ENCODE measurements at regions not wholly inside any gene's neighbourhood (a gene's known extent, or its start where the extent isn't known, plus 50 kb on each side); places are given as distances from the start of the nearest gene placed in this dataset.

DNA sequence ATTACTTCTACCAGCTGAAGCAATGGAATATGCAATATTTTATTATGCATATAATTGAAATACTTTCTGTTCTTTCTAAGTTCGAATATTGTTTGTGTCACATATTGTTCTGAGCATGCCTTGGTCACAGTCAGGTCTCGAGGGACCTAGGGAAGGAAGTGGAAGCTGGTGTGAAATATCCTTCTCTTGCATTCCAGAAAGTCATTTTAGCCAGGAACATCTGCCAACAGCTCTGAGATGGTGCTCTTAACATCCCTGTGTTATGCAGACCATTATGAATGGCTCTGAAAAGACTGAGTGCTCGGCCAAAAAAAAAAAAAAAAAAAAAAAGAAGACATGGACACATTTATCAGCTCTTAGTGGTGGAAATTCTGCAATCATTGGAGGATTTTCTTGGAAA lies 132.7 kb upstream of the JAG1 start:
- DNase-seq (ENCODE audit: low spot score): no peak

DNA sequence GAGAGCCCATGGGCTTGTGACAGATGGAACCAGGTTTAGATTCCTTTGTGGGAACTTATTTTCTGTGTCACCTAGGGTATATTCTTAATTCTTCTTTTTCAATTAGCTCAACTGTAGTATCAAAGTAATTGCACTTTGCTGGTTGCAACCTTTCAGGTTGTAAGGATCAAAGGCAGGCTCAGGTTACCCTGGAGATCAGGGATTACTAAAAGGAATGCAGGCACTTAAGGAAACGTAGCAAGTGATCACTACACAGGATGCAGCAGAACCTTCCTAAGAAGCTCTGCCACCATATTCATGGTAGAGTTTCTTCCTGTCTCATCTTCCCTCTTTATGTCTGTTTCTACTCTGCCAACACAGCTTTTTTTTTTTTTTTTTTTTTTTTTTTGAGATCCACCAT lies 133.2 kb upstream of the JAG1 start:
- no peak for DNase-seq (ENCODE audit: low spot score)

DNA sequence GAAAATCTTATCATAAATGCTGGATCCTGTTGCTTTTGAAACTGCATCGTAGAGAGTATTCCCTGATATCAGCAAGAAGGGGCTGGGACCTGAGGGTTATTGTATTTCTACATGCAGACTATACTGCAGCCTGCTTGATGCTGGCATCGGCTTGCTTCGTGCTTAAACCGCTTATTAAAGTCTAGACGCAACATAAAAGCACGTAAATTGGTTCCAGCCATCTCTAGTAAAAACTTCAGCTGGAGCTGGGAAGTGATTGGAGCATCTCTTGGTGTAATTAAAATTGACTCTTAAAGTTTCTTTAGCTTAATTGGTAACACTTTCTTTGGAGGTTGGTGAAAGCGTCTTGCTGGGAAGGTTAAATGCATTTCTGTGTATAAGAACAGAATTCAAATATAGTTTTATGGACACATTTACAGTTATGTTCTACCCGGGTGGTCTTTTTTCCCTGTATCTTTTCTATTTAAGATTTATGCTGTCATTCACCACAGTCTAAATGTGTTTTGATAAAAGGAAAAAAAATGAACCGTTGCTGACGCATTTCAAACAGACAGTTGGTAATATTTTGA lies 139.0 kb upstream of the JAG1 start:
- no peak for DNase-seq (ENCODE audit: low spot score)

DNA sequence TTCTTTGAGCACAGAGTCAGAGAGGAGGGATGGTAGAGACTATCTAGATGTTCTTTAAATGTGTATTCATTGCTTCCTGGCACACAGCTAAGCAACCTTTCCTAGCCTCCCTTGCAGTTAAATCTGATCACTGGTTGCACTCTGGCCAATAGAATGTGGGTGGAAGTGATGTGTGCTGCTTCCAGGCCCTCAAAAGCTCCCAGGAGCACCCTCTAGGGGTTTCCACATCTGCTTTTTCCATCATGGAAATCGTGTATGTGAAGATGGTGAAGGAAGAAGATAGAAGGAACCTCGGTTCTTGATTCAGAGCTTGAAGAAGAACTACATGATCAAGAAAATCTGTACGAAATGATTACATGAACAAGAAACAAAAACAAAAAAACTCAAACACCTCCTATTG lies 149.8 kb upstream of the JAG1 start:
- DNase-seq (ENCODE audit: low spot score): no peak

DNA sequence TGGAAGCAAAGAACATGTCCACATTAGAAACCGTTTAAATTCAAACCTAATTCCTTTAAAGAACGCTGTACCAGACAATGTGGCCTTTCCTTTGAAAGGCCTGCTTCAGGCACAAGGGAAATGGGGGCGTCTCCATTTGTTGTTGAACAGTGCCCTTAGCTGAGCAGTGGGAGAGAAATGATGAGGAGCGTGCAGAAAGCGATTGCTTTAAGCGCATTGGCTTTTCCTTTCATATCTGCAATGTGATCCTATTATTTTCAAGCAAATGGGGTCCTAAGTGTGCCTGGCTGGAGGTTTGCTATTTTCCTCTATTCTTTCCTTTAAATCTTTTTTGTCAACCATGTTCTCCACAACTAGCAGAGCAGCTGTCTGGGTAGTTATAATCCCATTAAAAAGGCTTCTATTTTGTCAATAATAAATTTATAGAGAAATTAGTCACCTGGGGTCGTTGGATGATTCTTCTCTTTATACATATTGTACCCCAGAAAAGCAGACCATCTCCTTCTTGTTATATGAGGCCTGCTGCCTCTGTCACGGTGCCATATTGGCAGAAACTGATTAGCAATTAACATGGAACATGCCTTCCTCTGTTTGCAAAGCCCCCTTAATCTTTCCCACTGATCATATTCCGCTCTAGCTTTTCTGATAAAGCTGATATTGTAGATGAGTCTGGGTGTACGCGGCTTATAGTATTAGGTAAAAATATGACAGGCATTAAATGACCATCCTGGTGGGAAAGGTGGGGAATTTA lies 151.1 kb upstream of the JAG1 start:
- DNase-seq (ENCODE audit: low spot score): no peak

DNA sequence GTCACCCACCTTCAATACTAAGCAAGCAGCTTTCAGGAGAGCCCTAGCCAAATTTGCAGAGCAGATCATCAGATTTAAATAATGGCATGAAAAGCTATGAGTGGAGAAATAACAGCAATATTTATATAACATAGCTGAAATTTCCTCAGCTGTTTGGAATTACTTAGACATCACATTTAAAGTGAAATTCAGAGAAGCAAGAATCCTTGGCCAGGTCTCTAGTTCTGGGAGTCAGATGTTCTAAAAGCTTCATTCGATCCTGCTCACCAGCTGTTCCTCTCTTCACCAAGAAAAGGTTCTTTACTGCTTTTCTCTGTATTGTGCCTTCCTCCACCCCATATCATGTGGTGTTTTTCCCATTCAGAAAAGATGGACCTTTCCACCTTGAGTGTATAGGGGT lies 152.3 kb upstream of the JAG1 start:
- no peak for DNase-seq (ENCODE audit: low spot score)

DNA sequence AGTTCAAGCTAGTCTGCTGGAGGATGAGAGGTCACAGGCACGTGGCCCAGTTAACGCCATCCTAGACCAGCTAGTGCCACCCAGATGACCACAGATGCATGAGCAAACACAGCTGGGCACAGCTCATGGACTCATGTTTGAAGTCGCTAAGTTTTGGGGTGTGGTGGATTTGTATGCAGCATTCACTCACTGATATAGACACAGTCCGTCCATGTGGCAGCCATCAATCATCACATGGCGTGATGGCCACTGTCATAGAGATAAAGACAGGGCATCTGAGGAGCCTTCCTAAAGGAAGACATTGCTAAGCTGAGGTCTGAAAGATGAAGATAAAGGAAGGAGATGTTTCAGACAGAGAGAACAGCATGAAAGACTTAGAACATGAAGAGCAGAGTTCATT lies 154.4 kb upstream of the JAG1 start:
- DNase-seq (ENCODE audit: low spot score): no peak

DNA sequence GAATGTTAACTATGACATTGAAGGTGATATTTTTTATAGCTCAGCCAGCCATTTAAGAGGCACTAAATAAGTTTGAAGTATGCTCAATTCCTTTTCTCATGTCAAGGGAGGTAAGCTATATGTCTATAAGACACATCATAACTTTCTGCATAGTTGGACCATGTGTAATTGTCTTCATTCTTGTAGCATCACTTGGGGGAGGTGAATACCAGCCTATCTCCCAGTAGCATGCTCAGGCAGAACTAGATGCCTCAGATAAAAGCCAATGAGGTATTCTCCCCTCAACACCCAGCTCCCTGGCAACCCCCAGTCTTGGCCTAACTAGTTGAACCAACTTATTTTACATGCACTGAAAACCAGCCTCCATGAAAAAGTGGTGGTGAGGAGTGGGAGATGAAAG lies 158.3 kb upstream of the JAG1 start:
- no peak for DNase-seq (ENCODE audit: low spot score)

DNA sequence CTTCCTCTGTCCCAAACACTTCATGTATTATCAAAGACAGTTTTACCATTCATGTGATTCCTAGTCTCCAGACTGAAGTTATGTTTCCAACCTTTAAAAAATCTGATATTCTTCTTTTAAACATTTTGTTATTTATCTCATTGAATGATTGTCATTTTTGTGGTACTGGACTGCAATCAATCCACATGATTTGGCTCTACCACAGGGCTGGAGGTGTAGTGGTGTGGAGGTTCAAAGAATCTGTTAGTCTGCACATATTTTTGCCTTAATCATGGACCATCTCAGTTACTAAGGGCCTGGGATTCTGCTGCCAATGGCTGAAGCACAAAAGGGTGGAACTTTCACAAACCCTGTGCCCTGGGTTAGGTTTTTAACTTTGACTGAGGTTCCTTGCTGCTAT lies 164.1 kb upstream of the JAG1 start:
- no peak for DNase-seq (ENCODE audit: low spot score)

DNA sequence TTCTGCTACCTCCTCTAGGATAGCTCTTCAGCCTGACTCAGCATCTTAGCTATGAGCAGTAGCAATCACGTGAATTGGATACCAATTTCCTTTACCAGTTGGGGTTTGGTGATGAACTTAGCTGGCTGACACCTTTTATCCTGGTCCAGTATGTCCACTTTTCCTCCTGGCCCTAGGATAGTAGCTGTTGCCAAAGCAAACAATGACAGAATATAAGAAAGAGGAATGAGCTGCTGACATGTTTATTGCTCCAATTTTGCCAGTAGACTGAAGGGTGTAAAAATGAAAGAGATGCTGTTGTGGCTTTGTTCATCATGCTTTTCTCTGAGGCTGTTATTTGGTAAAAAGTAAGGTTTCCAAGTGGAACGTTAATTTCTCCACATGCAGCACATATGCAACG lies 168.3 kb upstream of the JAG1 start:
- DNase-seq (ENCODE audit: low spot score): no peak

DNA sequence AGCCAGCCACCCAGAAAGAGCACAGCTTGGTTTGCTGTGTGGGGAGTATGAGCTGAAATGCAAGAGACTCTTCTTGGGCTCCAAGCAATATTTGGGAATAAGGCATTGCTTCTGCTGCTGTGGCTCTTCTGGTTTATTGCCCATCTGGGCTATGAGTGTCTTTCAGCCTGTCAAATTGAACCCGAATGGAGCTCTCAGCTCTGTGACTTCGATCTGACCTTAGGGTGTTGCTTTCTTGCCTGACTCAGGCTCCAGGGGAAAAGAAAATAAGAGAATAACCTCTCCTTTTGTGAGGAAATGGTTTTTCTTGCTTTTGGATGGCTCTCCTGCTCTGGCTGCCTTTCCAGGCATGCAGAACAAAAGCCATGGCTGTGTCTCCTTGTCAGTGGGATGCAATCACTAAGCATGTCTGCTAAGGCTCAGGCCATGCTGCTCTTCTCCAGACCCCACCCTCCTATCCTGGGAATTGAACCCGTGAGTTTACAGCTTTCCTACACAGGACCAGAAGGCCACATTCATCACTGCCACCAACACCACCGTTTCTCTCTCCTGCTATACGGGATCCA lies 169.4 kb upstream of the JAG1 start:
- DNase-seq (ENCODE audit: low spot score): no peak

DNA sequence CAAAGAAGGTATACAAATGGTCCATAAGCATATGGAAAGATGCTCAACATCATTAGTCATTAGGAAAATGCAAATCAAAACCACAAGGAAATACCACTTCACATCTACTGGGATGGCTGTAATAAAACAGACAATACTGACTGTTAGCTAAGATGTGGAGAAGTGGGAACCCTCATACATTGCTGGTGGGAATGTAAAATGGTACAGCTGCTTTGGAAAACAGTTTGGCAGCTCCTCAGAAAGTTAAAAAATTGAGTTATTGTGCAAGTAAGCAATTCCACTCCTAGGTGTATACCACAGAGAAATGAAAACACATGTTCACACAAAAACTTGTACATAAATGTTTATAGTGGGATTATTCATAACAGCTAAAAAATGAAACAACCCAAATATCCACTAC lies 173.0 kb upstream of the JAG1 start:
- DNase-seq (ENCODE audit: low spot score): no peak

DNA sequence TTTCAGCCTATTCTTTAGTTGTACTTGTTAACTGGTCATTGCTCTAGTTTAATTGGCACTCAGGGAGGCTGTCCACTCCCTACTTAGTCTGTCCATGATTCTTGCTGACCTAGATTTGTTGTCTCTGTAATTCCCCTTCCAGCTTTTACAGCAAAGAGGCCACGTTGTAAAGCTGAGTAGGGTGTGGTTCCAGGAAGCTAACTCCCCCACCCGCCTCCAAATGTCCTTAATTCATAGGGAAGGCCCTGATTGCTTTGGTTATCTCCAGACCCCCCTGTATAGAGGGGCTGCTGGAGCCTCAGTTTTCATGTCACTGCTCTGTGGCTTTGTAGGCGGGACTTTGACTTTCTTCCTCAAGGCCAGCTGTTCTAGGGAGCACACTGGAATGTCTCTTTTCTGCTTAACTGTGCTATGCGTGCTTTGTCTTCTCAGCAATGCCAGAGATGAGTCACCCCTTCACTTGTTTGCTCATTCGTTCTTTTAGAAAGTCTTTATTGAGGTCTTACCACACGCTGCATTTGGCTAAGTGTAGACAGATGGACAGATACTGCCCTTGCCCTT lies 175.1 kb upstream of the JAG1 start:
- no peak for DNase-seq (ENCODE audit: low spot score)

DNA sequence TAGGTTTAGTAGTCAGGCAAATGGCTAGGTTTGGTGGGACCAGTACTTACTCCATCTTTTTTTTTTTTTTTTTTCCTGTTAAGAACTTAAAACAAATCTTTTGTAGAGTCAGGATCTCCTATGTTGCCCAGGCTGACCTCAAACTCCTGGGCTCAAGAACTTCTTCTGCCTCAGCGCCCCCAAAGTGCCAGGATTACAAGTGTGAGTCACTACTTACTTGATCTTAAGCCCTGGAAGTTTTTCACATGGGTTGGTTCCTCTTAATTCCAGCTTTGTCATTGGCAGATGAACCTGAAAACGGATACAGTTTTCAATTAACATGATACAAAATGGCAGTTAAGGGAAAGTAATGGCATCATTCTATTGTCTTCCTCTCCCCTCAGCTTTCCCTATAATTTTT lies 179.4 kb upstream of the JAG1 start:
- no peak for DNase-seq (ENCODE audit: low spot score)

DNA sequence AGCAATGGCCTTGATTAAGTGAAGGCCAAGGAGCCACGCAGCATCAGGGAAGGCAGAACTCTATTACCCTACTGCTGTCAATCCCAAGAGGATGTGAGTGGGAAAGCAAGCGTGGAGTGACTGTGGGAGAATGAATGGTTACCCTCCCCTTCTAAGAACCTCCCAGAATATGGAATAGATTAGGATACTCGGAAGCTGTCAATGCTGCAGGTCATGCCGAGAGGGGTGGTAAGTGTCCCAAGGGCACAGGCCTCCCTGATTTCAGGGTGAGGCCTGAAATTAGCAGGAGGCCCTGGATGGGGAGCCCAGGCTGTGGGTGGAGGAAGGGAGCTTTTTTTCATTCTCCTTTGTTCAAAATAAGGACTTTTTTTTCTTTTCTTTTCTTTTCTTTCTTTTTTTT lies 179.9 kb upstream of the JAG1 start:
- no peak for DNase-seq (ENCODE audit: low spot score)

DNA sequence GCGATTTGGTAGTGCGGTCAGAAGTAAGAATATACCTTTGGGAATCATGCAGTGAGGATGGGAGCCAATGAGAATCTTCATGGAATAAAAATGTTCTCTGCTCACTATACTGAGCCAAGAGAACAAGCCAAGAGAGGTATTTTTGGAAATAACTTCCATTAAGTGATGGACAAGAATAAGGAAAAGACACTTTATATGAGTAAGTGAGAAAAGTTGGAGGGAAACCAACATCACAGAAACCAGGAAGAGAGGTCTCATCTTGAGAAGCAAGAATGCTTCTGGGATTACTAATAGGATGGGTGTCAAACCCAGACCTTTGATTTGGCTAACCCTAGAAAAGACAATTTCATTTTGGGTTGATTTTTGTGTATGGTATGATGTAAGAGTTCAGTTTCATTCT lies 181.2 kb upstream of the JAG1 start:
- DNase-seq (ENCODE audit: low spot score): no peak

DNA sequence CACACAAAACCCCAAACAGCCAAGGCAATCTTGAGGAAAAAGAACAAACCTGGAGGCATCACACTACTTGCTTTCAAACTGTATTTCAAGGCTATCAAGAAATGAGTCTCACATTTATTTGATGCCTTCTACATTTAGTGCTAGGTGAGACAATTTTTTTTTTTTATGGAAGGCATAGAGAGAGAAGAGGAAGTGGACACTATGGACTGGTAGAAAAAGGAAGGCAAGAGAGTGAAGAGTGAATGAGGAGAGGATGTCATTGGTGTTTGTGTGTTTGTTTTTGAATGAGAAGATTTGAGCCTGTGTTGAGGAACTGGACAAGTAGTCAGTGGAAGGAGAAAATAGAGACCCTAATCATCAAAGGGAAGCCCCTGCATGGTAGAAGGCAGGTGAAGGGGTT lies 182.0 kb upstream of the JAG1 start:
- no peak for DNase-seq (ENCODE audit: low spot score)

DNA sequence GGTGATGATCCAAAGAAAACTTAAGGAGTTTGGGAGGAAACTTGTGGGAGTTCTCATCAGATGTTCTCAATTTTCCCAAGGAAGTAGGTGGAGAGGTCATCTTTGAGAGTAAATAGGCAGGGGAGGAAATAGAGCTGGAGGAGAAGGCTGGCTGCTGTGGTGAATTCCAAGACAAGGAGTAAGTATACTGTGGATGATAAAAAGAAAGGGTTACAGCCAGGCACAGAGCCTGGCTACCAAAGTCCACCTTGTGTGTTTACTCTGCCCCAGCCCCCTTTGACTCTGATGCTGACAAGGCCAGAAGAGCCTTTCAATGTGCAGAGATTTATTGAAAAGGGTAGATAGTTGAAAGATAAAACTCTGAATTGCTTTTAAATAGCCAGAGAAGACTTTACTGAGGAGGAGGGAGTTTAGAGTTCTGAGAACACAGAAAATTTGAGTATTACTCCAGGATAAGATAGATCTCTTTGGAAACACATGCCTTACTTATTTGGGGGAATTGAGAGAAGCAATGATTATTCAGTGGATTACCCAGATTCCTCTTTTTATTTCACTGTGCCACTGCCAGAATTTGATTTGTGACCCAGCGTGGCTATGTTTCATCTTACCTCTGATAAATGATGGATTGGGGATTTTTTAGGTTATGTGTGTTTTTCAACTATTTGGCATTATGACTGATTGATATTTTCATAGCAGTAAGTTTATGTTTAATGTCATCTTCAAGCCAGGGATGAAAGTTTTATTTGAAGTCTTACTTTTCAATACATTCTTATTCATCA lies 182.6 kb upstream of the JAG1 start:
- no peak for DNase-seq (ENCODE audit: low spot score)

DNA sequence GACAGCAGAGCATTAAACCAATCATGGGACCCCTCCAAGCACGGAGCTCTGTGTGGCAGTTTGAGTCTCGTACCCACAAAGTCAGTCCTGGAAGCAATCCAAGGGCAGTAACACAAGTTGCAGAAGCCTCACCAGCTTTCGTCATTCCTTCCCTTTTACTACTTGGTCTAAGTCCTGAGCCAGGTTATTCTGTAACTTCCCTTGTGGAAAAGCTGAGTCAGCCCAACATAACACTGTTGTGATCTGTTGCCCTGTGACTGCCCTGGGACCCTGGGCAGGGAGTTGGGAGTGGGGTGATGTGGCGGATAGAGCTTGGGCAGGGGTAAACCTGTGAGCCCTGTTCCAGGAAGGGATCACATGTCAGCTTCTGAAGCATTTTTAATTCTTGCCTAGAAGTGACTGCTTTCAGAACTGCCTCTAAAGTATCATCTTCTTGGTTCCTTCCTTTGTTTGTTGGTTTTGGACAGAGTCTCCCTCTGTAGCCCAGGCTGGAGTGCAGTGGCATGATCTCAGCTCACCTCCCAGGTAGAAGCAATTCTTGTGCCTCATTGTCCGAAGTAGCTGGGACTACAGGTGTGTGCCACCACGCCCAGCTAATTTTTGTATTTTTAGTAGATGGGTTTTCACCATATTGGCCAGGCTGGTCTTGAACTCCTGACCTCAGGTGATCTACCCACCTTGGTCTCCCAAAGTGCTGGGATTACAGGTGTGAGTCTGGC lies 183.7 kb upstream of the JAG1 start:
- DNase-seq (ENCODE audit: low spot score): peak; percentile 50

DNA sequence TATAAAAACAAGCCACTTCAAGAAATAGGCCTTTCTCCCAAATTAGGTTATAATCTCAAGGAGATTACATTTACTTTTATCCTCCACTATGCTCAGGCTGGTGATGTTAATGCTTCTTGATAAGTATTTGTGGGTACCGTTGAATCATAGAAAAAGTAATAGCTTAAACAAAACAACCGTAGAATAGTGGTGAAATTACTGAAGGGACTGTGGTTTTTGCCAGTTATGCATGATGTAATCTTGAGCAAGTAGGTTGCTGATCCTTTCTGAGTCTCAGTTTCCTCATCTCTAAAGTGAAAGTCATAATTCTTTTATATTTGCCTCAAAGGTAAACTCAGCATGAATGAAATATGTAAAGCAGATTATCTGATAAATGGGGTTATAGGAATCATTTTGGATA lies 187.3 kb upstream of the JAG1 start:
- DNase-seq (ENCODE audit: low spot score): no peak

DNA sequence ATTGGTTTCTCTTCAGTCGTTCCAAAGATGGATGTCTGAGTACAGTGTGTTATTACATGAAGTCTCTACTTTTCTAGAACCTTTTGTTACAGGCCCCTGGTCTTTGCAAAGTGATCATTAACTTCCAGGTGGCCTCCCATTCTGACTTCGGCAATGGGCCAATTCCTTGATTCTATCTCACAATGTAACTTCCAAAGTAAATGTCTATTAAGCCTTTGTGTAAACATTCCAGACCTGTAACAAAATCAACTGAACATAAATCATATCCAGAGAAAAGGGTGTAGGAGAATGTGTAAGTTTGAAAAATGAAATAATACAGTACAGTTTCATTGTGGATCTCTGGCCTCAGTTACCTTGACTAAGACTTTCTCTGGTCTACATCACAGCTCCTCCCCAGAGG lies 187.8 kb upstream of the JAG1 start:
- no peak for DNase-seq (ENCODE audit: low spot score)
